ENCODE measurements at regions not wholly inside any gene's neighbourhood (a gene's known extent, or its start where the extent isn't known, plus 50 kb on each side); places are given as distances from the start of the nearest gene placed in this dataset.

DNA sequence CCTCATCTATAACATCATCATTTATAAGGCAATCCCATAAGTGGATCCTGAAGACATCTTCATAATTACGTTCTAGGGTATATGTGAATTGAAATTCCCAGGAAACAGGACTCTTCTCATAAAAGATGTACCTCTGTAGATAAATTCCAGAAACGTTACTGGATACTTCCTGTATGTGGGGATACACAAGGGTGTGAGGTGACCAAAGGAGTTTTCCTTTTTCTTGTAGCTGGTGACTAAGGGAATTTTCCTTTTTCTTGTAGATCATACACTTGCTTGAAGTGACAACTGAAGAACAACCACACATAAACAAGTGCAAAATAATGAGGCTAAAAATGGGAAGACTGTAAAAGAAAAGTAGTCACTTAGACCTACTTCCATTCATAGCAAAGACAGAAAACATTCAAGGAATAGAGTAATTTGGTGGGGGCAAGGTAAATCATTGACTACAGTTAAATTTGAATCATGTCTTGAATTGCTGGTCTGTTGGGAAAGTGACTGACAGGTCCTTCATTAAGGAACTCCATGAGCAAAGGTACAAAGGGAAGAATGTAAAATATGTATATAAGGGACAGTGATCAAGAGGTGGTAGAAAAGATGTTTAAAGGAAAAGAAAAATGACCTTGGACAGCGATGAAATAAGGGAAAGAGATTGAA, 53.2 kb upstream of the UBE2E3 start:
- no peak for DNase-seq
- H3K27me3 ChIP-seq (ENCODE audit: control insufficient read depth, insufficient read depth, low read length): no peaks in the 10 kb centered on the region

DNA sequence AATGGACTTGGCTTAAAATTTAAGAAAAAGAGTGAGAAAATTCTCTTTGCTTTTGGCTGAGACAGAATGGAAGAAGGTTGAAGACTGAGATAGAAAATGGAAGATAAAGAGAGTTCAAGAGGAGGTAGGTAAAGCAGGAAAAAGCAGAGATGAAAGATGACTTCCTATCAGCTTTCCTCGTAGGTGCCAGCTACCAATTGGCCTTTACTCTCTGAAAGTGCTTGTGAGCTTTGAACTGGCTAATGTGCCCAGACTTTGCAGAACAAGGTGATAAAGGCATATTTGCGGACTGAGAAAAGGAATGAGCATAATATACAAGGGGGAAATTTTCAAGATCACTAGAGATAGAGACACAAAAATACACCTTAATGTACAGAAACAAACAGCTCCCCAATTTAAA, 54.7 kb upstream of the UBE2E3 start:
- no peaks in the 10 kb centered on the region for H3K9me3 ChIP-seq (replicated peaks; ENCODE audit: control insufficient read depth, low read depth, low read length)
- H3K36me3 ChIP-seq (ENCODE audit: control insufficient read depth, insufficient read depth, low read length): no peaks in the 10 kb centered on the region
- H3K27ac ChIP-seq (ENCODE audit: low read length): no peak overlapping the region
- no peak overlapping the region for H3K4me3 ChIP-seq (ENCODE audit: low read length)
- no peak for DNase-seq
- 60% methylated on average over 1 of the region's 2 CpGs for WGBS (ENCODE audit: insufficient coverage)
- no peaks in the 10 kb centered on the region for H3K27me3 ChIP-seq (ENCODE audit: control insufficient read depth, insufficient read depth, low read length)
- no peaks in the 10 kb centered on the region for H3K4me1 ChIP-seq (ENCODE audit: control insufficient read depth, insufficient read depth, low read length)

More for the DNA sequence above, 53.2 kb upstream of the UBE2E3 start:
- Histone ChIP-seq H3K27ac (ENCODE audit: low read length) (no peak overlapping the region), H3K4me3 (ENCODE audit: low read length) (no peak overlapping the region), H3K9me3 (replicated peaks; ENCODE audit: control insufficient read depth, low read depth, low read length) (no peaks in the 10 kb centered on the region), H3K4me1 (ENCODE audit: control insufficient read depth, insufficient read depth, low read length) (no peaks in the 10 kb centered on the region), H3K36me3 (ENCODE audit: control insufficient read depth, insufficient read depth, low read length) (no peaks in the 10 kb centered on the region)
- no CpG with 5 or more reads among the region's 3 CpGs for WGBS (ENCODE audit: insufficient coverage)

DNA sequence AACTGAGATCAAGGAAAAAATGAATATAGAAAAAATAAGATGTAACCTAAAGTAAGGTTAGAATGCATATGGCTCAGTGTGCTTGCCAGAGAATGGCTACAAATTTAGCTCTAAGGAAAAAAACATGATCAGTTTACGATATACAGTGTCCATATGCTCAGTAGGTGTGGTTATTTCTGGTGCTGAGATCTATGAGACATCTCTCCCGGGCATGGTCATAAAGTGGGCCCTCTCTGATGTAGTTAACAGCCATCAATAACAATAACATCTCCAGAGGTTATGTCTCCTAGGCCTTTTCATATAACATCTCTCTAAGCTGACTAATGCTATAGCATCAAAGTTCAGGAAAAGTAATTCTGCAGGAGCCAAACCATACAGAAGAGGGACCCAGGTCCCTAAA, 56.3 kb upstream of the UBE2E3 start:
- H3K9me3 ChIP-seq (replicated peaks; ENCODE audit: control insufficient read depth, low read depth, low read length): no peaks in the 10 kb centered on the region
- no peak overlapping the region for H3K27ac ChIP-seq (ENCODE audit: low read length)
- no peaks in the 10 kb centered on the region for H3K27me3 ChIP-seq (ENCODE audit: control insufficient read depth, insufficient read depth, low read length)
- no peaks in the 10 kb centered on the region for H3K4me1 ChIP-seq (ENCODE audit: control insufficient read depth, insufficient read depth, low read length)
- no CpG with 5 or more reads among the region's 2 CpGs for WGBS (ENCODE audit: insufficient coverage)
- no peaks in the 10 kb centered on the region for H3K36me3 ChIP-seq (ENCODE audit: control insufficient read depth, insufficient read depth, low read length)
- no peak overlapping the region for H3K4me3 ChIP-seq (ENCODE audit: low read length)
- DNase-seq: no peak

DNA sequence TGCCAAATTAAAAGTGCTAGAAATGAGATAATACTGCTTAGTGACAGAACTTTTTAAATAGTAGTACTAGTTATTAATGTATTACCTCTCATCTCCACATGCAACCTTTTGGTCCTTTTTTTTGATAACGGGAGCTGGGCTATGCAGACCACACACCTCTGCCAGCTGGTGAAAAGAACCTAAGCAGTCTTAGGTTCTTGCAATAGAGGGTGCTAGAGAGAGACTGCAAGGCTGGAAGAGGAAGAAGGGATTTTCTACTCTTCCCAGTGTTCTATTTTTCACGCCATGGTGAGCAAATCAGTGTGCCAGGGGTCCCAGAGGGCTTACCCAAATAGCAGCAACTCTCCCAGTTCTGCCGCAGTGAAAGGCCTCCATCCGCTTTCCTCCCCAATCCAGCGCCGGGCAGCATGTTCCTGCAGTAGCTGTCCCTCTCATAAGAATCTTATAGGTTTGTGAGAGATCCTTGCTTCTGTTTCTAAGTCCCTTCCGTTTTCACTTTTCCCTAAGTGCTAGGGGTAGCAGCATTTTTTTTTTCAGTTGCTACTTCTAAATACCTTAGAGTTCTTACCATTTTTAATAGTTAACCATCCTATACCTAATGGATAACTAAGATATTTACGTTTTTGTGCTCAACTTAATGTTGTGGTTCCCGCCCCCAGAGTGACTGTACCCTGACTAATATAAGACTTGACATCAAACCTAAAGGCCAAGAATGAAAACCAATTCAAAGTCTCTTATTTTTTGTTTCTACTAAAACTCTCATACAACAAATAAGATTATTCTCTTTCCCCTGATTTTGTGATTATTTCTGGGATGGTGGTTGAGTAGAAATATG, 69.4 kb upstream of the UBE2E3 start:
- DNase-seq: no peak
- Histone ChIP-seq H3K4me3 (ENCODE audit: low read length) (no peak overlapping the region), H3K4me1 (ENCODE audit: control insufficient read depth, insufficient read depth, low read length) (no peaks in the 10 kb centered on the region), H3K9me3 (replicated peaks; ENCODE audit: control insufficient read depth, low read depth, low read length) (no peaks in the 10 kb centered on the region), H3K27ac (ENCODE audit: low read length) (no peak overlapping the region), H3K36me3 (ENCODE audit: control insufficient read depth, insufficient read depth, low read length) (no peaks in the 10 kb centered on the region), H3K27me3 (ENCODE audit: control insufficient read depth, insufficient read depth, low read length) (no peaks in the 10 kb centered on the region)
- WGBS (ENCODE audit: insufficient coverage): no CpG with 5 or more reads among the region's 9 CpGs

DNA sequence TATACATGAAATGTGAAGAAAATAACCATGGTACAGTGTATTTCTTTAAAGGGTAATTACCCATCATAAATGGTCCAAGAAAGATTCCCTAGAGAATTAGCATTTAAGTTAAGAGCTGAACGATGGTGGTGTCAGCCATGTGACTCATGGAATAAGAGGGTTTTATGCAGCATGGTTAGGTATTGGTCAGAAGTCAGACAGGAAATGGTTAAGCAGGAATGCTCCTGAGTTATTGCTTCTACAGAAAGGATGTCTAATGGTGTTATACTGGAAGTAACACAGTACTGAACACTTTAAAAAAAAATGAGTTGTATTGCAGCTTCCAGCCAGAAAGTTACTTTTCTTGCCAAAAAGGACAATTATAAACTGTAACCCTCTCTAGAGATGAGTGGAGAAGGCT, 72.7 kb upstream of the UBE2E3 start:
- Histone ChIP-seq H3K9me3 (replicated peaks; ENCODE audit: control insufficient read depth, low read depth, low read length) (no peaks in the 10 kb centered on the region), H3K27me3 (ENCODE audit: control insufficient read depth, insufficient read depth, low read length) (no peaks in the 10 kb centered on the region), H3K4me1 (ENCODE audit: control insufficient read depth, insufficient read depth, low read length) (no peaks in the 10 kb centered on the region), H3K4me3 (ENCODE audit: low read length) (no peak overlapping the region), H3K27ac (ENCODE audit: low read length) (no peak overlapping the region), H3K36me3 (ENCODE audit: control insufficient read depth, insufficient read depth, low read length) (no peaks in the 10 kb centered on the region)
- WGBS (ENCODE audit: insufficient coverage): 30% methylated on average over 1 of the region's 1 CpG
- peak; percentile 8 for DNase-seq

DNA sequence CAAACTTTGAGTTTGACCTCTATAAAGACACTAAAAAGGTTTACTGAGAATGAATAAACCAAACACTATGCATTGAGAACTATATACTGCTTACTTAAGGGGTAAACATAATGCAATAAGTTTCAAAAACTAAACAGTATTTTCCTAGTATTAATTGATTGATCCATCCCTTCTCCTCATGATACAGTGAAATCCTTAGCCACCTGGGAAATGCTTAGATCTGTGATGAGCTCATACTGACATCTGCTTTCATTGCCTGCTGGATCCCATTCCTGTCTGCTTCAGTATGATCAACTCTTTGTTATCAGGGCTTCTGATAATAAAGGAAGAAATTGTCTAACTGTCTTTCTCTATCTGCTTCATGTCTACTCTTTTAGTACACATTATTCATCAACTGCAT, 74.9 kb upstream of the UBE2E3 start:
- peak; percentile 12 for DNase-seq
- no peak overlapping the region for H3K4me3 ChIP-seq (ENCODE audit: low read length)
- H3K9me3 ChIP-seq (replicated peaks; ENCODE audit: control insufficient read depth, low read depth, low read length): no peaks in the 10 kb centered on the region
- H3K27me3 ChIP-seq (ENCODE audit: control insufficient read depth, insufficient read depth, low read length): no peaks in the 10 kb centered on the region
- no peaks in the 10 kb centered on the region for H3K36me3 ChIP-seq (ENCODE audit: control insufficient read depth, insufficient read depth, low read length)
- H3K4me1 ChIP-seq (ENCODE audit: control insufficient read depth, insufficient read depth, low read length): no peaks in the 10 kb centered on the region
- H3K27ac ChIP-seq (ENCODE audit: low read length): peak overlapping the region; percentile 23

DNA sequence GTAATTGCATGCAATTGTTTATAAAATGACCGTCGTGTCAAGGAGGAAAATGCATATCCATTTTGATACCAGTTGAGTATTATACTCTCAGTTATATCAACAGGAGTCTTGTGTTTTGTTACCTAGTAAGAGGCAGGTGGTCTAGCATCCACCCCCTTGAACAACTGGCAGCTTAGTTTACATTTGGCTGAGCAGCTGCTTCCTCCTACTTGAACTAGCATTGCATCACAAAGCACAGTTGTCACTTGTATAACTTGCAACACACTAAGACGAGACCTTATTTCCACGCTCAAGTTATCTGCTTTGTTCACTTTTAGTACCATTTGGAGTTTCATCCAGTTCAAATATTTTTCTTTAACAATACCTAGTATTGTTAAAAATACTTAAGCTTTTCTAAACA, 75.4 kb upstream of the UBE2E3 start:
- DNase-seq: peak; percentile 65
- no CpG with 5 or more reads among the region's 4 CpGs for WGBS (ENCODE audit: insufficient coverage)
- Histone ChIP-seq H3K9me3 (replicated peaks; ENCODE audit: control insufficient read depth, low read depth, low read length) (no peaks in the 10 kb centered on the region), H3K4me1 (ENCODE audit: control insufficient read depth, insufficient read depth, low read length) (no peaks in the 10 kb centered on the region), H3K27me3 (ENCODE audit: control insufficient read depth, insufficient read depth, low read length) (no peaks in the 10 kb centered on the region), H3K36me3 (ENCODE audit: control insufficient read depth, insufficient read depth, low read length) (no peaks in the 10 kb centered on the region), H3K27ac (ENCODE audit: low read length) (peak overlapping the region; percentile 23), H3K4me3 (ENCODE audit: low read length) (no peak overlapping the region)

DNA sequence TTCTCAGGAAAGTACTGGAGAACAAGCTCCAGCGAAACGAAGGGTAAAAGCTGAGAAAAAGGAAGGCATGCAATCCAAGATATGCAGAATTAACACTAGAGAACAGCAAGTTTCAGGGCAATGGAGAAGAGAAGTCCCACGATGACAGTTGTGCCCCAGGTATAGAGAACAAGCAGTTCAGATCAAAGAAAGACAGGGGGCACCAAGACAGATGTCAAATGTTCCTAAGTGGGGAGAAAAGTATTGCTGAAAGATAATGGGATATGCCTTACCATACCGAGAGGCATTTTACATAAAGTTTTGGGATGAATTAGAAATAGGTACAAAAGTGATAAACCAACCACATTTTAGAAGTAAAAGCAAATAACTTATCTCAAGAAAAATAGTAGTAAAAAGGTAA, 79.1 kb upstream of the UBE2E3 start:
- Histone ChIP-seq H3K4me1 (ENCODE audit: control insufficient read depth, insufficient read depth, low read length) (no peaks in the 10 kb centered on the region), H3K36me3 (ENCODE audit: control insufficient read depth, insufficient read depth, low read length) (no peaks in the 10 kb centered on the region), H3K9me3 (replicated peaks; ENCODE audit: control insufficient read depth, low read depth, low read length) (no peaks in the 10 kb centered on the region), H3K4me3 (ENCODE audit: low read length) (no peak overlapping the region), H3K27ac (ENCODE audit: low read length) (no peak overlapping the region), H3K27me3 (ENCODE audit: control insufficient read depth, insufficient read depth, low read length) (no peaks in the 10 kb centered on the region)
- DNase-seq: no peak
- WGBS (ENCODE audit: insufficient coverage): 95% methylated on average over 3 of the region's 4 CpGs

DNA sequence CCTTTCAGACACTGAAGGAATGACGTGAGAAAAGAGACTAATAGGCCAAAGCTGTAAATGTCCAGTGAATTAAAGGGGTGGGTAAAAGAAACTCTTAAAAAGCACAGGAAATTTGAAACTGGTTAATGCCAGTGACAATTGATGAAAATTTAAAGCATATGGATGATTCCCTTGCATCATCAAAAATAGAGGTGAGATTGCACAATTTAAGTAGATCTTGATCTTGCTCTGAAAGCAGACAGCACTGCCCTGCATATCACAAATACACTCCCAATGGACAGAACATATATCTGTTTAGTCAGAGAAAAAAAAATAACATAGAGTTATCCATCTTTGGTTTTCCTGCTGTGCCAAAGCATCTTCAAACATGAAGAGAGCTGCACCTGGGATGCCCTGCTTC, 86.7 kb upstream of the UBE2E3 start:
- H3K27me3 ChIP-seq (ENCODE audit: control insufficient read depth, insufficient read depth, low read length): no peaks in the 10 kb centered on the region
- no peaks in the 10 kb centered on the region for H3K4me1 ChIP-seq (ENCODE audit: control insufficient read depth, insufficient read depth, low read length)
- DNase-seq: no peak
- H3K4me3 ChIP-seq (ENCODE audit: low read length): no peak overlapping the region
- no CpG with 5 or more reads among the region's 1 CpG for WGBS (ENCODE audit: insufficient coverage)
- H3K9me3 ChIP-seq (replicated peaks; ENCODE audit: control insufficient read depth, low read depth, low read length): no peaks in the 10 kb centered on the region
- no peaks in the 10 kb centered on the region for H3K36me3 ChIP-seq (ENCODE audit: control insufficient read depth, insufficient read depth, low read length)
- no peak overlapping the region for H3K27ac ChIP-seq (ENCODE audit: low read length)

DNA sequence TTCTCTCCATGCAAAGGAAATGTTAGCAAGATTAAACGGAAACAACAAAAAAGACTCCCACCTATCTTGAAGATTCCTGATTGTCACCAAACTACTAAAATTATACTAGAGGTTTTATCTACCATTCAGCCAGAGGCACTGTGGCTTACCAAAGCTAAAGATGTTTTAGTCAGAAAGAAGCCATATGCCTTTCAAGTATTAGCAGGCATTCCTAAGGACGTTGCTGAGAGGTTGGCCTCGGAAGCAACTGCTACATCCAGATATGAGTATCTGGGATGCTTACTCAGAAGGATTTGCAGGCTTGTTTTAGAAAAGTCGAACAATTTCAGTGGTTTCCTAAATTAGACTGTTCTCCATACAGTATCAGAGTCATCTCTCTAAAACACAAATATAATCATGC, 88.3 kb upstream of the UBE2E3 start:
- DNase-seq: no peak
- Histone ChIP-seq H3K4me1 (ENCODE audit: control insufficient read depth, insufficient read depth, low read length) (no peaks in the 10 kb centered on the region), H3K9me3 (replicated peaks; ENCODE audit: control insufficient read depth, low read depth, low read length) (no peaks in the 10 kb centered on the region), H3K4me3 (ENCODE audit: low read length) (no peak overlapping the region), H3K27me3 (ENCODE audit: control insufficient read depth, insufficient read depth, low read length) (no peaks in the 10 kb centered on the region), H3K27ac (ENCODE audit: low read length) (no peak overlapping the region), H3K36me3 (ENCODE audit: control insufficient read depth, insufficient read depth, low read length) (no peaks in the 10 kb centered on the region)
- 63% methylated on average over 3 of the region's 4 CpGs for WGBS (ENCODE audit: insufficient coverage)
